H1 (cell line): ENCODE measurements at regions not wholly inside any gene's neighbourhood (a gene's known extent, or its start where the extent isn't known, plus 50 kb on each side); places are given as distances from the start of the nearest gene placed in this dataset.

Experiments
- CTCF ChIA-PET: fragments of 300-600 bp; sonication (Branson Sonifier 250); formaldehyde crosslinking; loops from one replicate; lab custom pipeline; 2021; ENCODE audit not compliant: partially characterized antibody; lab: Charles Lee
- POLR2A ChIA-PET: fragments of 300-600 bp; sonication (Branson Sonifier 250); formaldehyde crosslinking; loops from one replicate; lab custom pipeline; 2021; ENCODE audit warnings: inconsistent platforms; ENCODE audit not compliant: partially characterized antibody; lab: Charles Lee
- DNase-seq, 2 experiments: peaks; one replicate each; pipeline versions ENCODE4 v3.0.0 to v3.0.0-alpha.2; 2010 to 2022; ENCODE audit warnings: low spot score in 2 of 2, low read depth in 1 of 2, mixed read lengths in 1 of 2
- FAIRE-seq: peaks from 2 replicates; lab custom pipeline; 2011; peaks lifted over from hg19 to GRCh38; lab: Jason Lieb, UNC
- H2AFZ ChIP-seq: 2 replicates; pipeline ENCODE4 v1.8.1; 2012; ENCODE audit warnings: low read length, inconsistent platforms
- H2AK5ac ChIP-seq: 2 replicates; pipeline ENCODE4 v1.6.1; 2013; ENCODE audit warnings: low read depth, low read length
- H2BK120ac ChIP-seq: replicated peaks from 2 replicates; pipeline ENCODE3; 2013; ENCODE audit warnings: low read depth, low read length, inconsistent platforms
- H2BK12ac ChIP-seq: 2 replicates; pipeline ENCODE4 v1.6.1; 2013; ENCODE audit warnings: low read depth, low read length
- H2BK15ac ChIP-seq: 2 replicates; pipeline ENCODE4 v1.6.1; 2013; ENCODE audit warnings: low read length
- H2BK20ac ChIP-seq: 2 replicates; pipeline ENCODE4 v1.6.1; 2013; ENCODE audit warnings: low read length
- H2BK5ac ChIP-seq: 2 replicates; pipeline ENCODE4 v1.6.1; 2013; ENCODE audit warnings: low read depth, low read length
- H3K14ac ChIP-seq: 2 replicates; pipeline ENCODE4 v1.6.1; 2013; ENCODE audit warnings: inconsistent platforms; ENCODE audit not compliant: insufficient read length
- H3K18ac ChIP-seq: 2 replicates; pipeline ENCODE4 v1.6.1; 2013; ENCODE audit warnings: low read length; ENCODE audit errors: extremely low read depth
- H3K23ac ChIP-seq: 2 replicates; pipeline ENCODE4 v1.6.1; 2013; ENCODE audit warnings: inconsistent platforms; ENCODE audit not compliant: insufficient read length
- H3K23me2 ChIP-seq: 2 replicates; pipeline ENCODE4 v1.6.1; 2013; ENCODE audit warnings: low read depth, low read length
- H3K27ac ChIP-seq: 2 replicates; pipeline ENCODE4 v1.6.1; 2011; ENCODE audit warnings: low read depth, low read length, inconsistent platforms
- H3K27me3 ChIP-seq, 4 experiments: replicated peaks in 1 of 4; 1 replicate in 1 of 4; 2 replicates in 3 of 4; pipeline versions ENCODE4 v1.6.1 to v1.8.1; 2011 to 2013; ENCODE audit warnings: low read length in 3 of 4, mild to moderate bottlenecking in 3 of 4, inconsistent platforms in 2 of 4, mixed read lengths in 2 of 4, moderate library complexity in 1 of 4; ENCODE audit not compliant: control insufficient read depth in 3 of 4, insufficient read depth in 3 of 4; ENCODE audit errors: extremely low read depth in 1 of 4
- H3K36me3 ChIP-seq, 4 experiments: 2 replicates each; pipeline versions ENCODE4 v1.6.1 to v1.8.1; 2011 to 2013; ENCODE audit warnings: mild to moderate bottlenecking in 4 of 4, low read length in 3 of 4, moderate library complexity in 2 of 4, control low read depth in 1 of 4, inconsistent platforms in 1 of 4; ENCODE audit not compliant: insufficient read depth in 4 of 4, control insufficient read depth in 2 of 4
- H3K4ac ChIP-seq: replicated peaks from 2 replicates; pipeline ENCODE3; 2013; ENCODE audit warnings: low read length, low read depth, mixed read lengths, inconsistent platforms; ENCODE audit not compliant: insufficient read length
- H3K4me1 ChIP-seq, 4 experiments: replicated peaks in 1 of 4; 1 replicate in 1 of 4; 2 replicates in 3 of 4; pipeline versions ENCODE4 v1.6.1 to v1.8.1; 2011 to 2013; ENCODE audit warnings: low read length in 3 of 4, inconsistent platforms in 2 of 4, mixed read lengths in 1 of 4; ENCODE audit not compliant: insufficient read depth in 4 of 4, control insufficient read depth in 3 of 4
- H3K4me2 ChIP-seq, 2 experiments: 2 replicates each; pipeline versions ENCODE4 v1.6.1 to v1.8.1; 2011 to 2013; ENCODE audit warnings: low read depth in 2 of 2, low read length in 2 of 2, control low read depth in 1 of 2, inconsistent platforms in 1 of 2, mild to moderate bottlenecking in 1 of 2; ENCODE audit not compliant: insufficient read depth in 1 of 2
- H3K4me3 ChIP-seq, 4 experiments: fragments of 200-600, 300-600 bp in 1 of 4; sonication (generic), shearing (Covaris generic), sonication (Bioruptor Twin) in 1 of 4; 2 replicates each; pipeline versions ENCODE4 v1.5.1 to v1.8.1; 2011 to 2016; ENCODE audit warnings: low read length in 4 of 4, low read depth in 3 of 4, control low read depth in 2 of 4, inconsistent platforms in 2 of 4, mild to moderate bottlenecking in 2 of 4, mixed read lengths in 1 of 4, moderate library complexity in 1 of 4; ENCODE audit not compliant: insufficient read depth in 2 of 4; ENCODE audit errors: extremely low read depth in 1 of 4
- H3K56ac ChIP-seq: replicated peaks from 2 replicates; pipeline ENCODE3; 2013; ENCODE audit warnings: low read depth, mild to moderate bottlenecking, mixed read lengths, low read length, inconsistent platforms; ENCODE audit not compliant: insufficient read length
- H3K79me1 ChIP-seq: 2 replicates; pipeline ENCODE4 v1.6.1; 2013; ENCODE audit warnings: low read depth, low read length, control low read depth
- H3K79me2 ChIP-seq, 2 experiments: 2 replicates each; pipeline versions ENCODE4 v1.6.1 to v1.8.1; 2012 to 2013; ENCODE audit warnings: low read length in 2 of 2, mild to moderate bottlenecking in 2 of 2, inconsistent platforms in 1 of 2; ENCODE audit not compliant: insufficient read depth in 2 of 2, control insufficient read depth in 1 of 2
- H3K9ac ChIP-seq, 4 experiments: replicated peaks in 1 of 4; 1 replicate in 1 of 4; 2 replicates in 3 of 4; pipeline versions ENCODE4 v1.6.1 to v1.8.1; 2011 to 2013; ENCODE audit warnings: low read depth in 3 of 4, low read length in 3 of 4, control low read depth in 2 of 4, mild to moderate bottlenecking in 2 of 4, moderate library complexity in 2 of 4, inconsistent platforms in 1 of 4; ENCODE audit errors: extremely low read depth in 1 of 4
- H3K9me3 ChIP-seq, 2 experiments: 2 replicates each; pipeline versions ENCODE4 v1.6.1 to v1.8.1; 2012 to 2013; ENCODE audit warnings: mild to moderate bottlenecking in 2 of 2, moderate library complexity in 2 of 2, control low read depth in 1 of 2, inconsistent platforms in 1 of 2, low read depth in 1 of 2, low read length in 1 of 2, mixed read lengths in 1 of 2; ENCODE audit not compliant: insufficient read depth in 2 of 2
- H4K20me1 ChIP-seq, 2 experiments: replicated peaks in 1 of 2; 2 replicates each; pipeline versions ENCODE3 to v1.8.1; 2011 to 2013; ENCODE audit warnings: inconsistent platforms in 2 of 2, low read length in 2 of 2, mild to moderate bottlenecking in 1 of 2; ENCODE audit not compliant: insufficient read depth in 2 of 2, control insufficient read depth in 1 of 2
- H4K5ac ChIP-seq: 2 replicates; pipeline ENCODE4 v1.6.1; 2013; ENCODE audit warnings: low read length, low read depth, mixed read lengths, inconsistent platforms; ENCODE audit not compliant: insufficient read length
- H4K8ac ChIP-seq: 2 replicates; pipeline ENCODE4 v1.8.0; 2013; ENCODE audit warnings: mild to moderate bottlenecking, moderate library complexity, low read length, inconsistent platforms; ENCODE audit not compliant: insufficient read depth; ENCODE audit errors: extremely low read depth
- H4K91ac ChIP-seq: replicated peaks from 2 replicates; pipeline ENCODE3; 2013; ENCODE audit warnings: low read length, mixed read lengths, inconsistent platforms; ENCODE audit not compliant: insufficient read length
- GABPA ChIP-seq: IDR thresholded peaks from 2 replicates; pipeline ENCODE4 v1.6.1; 2011; ENCODE audit warnings: mild to moderate bottlenecking, low read length, moderate library complexity, borderline replicate concordance; ENCODE audit not compliant: insufficient read depth
- KDM5A ChIP-seq: fragments of 200-600 bp; IDR thresholded peaks from 2 replicates; pipeline ENCODE4 v1.7.1; 2012; ENCODE audit warnings: mild to moderate bottlenecking, low read length, inconsistent platforms, mixed read lengths
- SIRT6 ChIP-seq: IDR thresholded peaks from one replicate; pipeline ENCODE4 v1.7.1; 2012; ENCODE audit warnings: low read length, inconsistent platforms
- YY1 ChIP-seq: IDR thresholded peaks from 2 replicates; pipeline ENCODE4 v1.6.1; 2011; ENCODE audit warnings: low read depth, mild to moderate bottlenecking, low read length
- WGBS, 2 experiments: shearing (Covaris generic) in 1 of 2; methylation state at CpG; one replicate each; pipeline versions ENCODE4 v1.1.6 to v1.1.7; 2013 to 2015; ENCODE audit warnings: low lambda C conversion rate in 2 of 2, mixed read lengths in 2 of 2, inconsistent platforms in 1 of 2, low coverage in 1 of 2, missing lambda C conversion rate in 1 of 2; ENCODE audit not compliant: insufficient replicate concordance in 2 of 2, insufficient coverage in 1 of 2, insufficient read length in 1 of 2; ENCODE audit errors: extremely low coverage in 1 of 2, missing lambda C conversion rate in 1 of 2; 5-methylcytosine and 5-hydroxymethylcytosine counted together
- TF ChIP-seq, protein P1 (sequence below): IDR thresholded peaks from 2 replicates; pipeline ENCODE4 v1.6.1; 2012; ENCODE audit warnings: inconsistent platforms

DNA sequence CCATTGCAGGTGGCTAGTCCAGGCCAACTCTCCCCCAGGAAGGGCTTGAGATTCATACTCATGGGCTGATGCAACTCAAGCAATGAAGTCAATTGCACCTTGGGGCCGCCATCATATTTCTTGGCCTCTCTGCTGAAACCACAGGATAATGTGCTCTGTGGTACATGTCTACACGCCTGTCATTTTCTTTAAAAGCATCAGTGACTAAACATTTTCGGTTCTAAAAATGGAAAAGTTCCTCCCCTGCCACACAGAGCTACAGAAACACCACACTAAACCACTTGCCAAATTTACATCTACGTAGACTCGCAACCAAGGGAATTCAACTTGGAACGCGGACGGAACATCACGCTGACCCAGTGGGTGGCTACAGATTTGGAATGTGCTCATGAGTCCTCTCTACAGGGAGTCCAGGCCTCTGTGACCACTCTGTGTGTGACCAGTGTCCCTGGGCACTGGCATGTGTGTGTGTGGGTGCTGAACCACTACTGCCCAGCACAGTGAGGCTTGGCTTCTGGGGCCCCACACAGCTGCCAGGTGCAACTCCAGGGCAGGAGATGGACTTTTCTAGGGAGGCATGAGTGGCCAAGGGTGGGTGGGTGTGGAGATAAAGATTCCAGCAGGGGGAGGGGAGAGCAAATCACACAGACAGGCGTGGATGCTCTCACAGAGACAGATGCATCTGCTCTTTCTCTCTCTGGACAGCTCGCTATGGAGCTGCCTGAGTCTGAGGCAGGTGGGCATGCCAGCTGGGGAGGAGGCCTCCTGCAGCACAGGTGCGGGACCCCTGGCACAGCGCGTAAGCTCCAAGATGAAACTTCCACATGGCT, 261.9 kb downstream of the CTTN start:
- Histone ChIP-seq H3K79me2 (peaks cover 0 to 38% of the 10 kb centered on the region in 2 experiments; a peak in 2 of 4 replicates), H3K4me2 (peak overlapping the region; percentile 79 to 89; a peak in 2 of 4 replicates), H3K27ac (no peak overlapping the region), H3K14ac (no peak overlapping the region), H2AFZ (no peak overlapping the region), H3K9ac (no peak overlapping the region), H2BK12ac (0 out of 2 replicates have a peak overlapping the region, but pooled peaks have one; percentile 23), H2AK5ac (no peak overlapping the region; the same call in 1 of the 2 replicates), H3K4me1 (peaks cover 13 to 32% (median 23%) of the 10 kb centered on the region in 4 experiments), H3K9me3 (no peaks in the 10 kb centered on the region), H3K4ac (no peak overlapping the region), H3K56ac (no peak overlapping the region), H2BK20ac (peak overlapping the region; percentile 9; the same call in 1 of the 2 replicates), H3K36me3 (no peaks in the 10 kb centered on the region; a peak in 1 of 8 replicates), H4K5ac (no peak overlapping the region), H3K27me3 (no peaks in the 10 kb centered on the region; a peak in 1 of 7 replicates), H3K79me1 (peaks cover 10% of the 10 kb centered on the region), H4K20me1 (peaks cover 5 to 8% of the 10 kb centered on the region in 2 experiments), H4K91ac (peak overlapping the region; percentile 31), H3K4me3 (no peak overlapping the region), H4K8ac (no peak overlapping the region), H3K23me2 (peaks cover 6% of the 10 kb centered on the region; the same call in 1 of the 2 replicates), H2BK120ac (no peak overlapping the region), H3K18ac (no peak overlapping the region), H2BK15ac (0 out of 2 replicates have a peak overlapping the region, but pooled peaks have one; percentile 49), H2BK5ac (no peak overlapping the region), H3K23ac (no peak overlapping the region)
- ChIA-PET CTCF (interaction anchor here (0.7 to 1.4 kb wide), 5 partner anchors 75 to 552 kb away, joined by 3 to 4 read pairs (median 3); no protein-coding TSS in a partner anchor), POLR2A (interaction anchor here (2.1 to 4.9 kb wide), 2 partner anchors 10 to 15 kb away, joined by 6 to 25 read pairs; no protein-coding TSS in a partner anchor)
- no peak for TF ChIP-seq SIRT6
- TF ChIP-seq KDM5A: no peak
- no peak for TF ChIP-seq YY1
- TF ChIP-seq, protein P1, sequence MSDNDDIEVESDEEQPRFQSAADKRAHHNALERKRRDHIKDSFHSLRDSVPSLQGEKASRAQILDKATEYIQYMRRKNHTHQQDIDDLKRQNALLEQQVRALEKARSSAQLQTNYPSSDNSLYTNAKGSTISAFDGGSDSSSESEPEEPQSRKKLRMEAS: no peak
- no peak for TF ChIP-seq GABPA
- WGBS, 2 experiments: 92% methylated on average over 12 of the region's 14 CpGs; no CpG with 5 or more reads in 1 of the 2 experiments
- DNase-seq (no peak), FAIRE-seq (no peak)
